Epithelial cell of esophagus (primary cell): ENCODE measurements at regions not wholly inside any gene's neighbourhood (a gene's known extent, or its start where the extent isn't known, plus 50 kb on each side); places are given as distances from the start of the nearest gene placed in this dataset.

Experiments
- DNase-seq: peaks from one replicate; pipeline ENCODE4 v3.0.0; 2010; ENCODE audit warnings: low read depth
- H3K4me3 ChIP-seq: 2 replicates; pipeline ENCODE4 v1.5.1; 2011; ENCODE audit warnings: mild to moderate bottlenecking, low read length, control low read depth
- CTCF ChIP-seq: IDR thresholded peaks from 2 replicates; pipeline ENCODE4 v1.5.1; 2011; ENCODE audit warnings: low read depth, mild to moderate bottlenecking, low read length, control low read depth, inconsistent platforms; ENCODE audit not compliant: insufficient read depth; ENCODE audit errors: missing control alignments

GRCh38 chrX:119181491-119181890 is 53.9 kb upstream of the KIAA1210 start:
- TF ChIP-seq CTCF = peak; percentile 32
- no peak overlapping the region for H3K4me3 ChIP-seq
- DNase-seq = peak; percentile 23

- no peak overlapping the region for H3K4me3 ChIP-seq
- no peak for DNase-seq
- no peak for TF ChIP-seq CTCF
Observed at GRCh38 chrX:119186194-119186593, 49.9 kb upstream of the PGRMC1 start.
